ENCODE measurements at regions not wholly inside any gene's neighbourhood (a gene's known extent, or its start where the extent isn't known, plus 50 kb on each side); places are given as distances from the start of the nearest gene placed in this dataset.

DNA sequence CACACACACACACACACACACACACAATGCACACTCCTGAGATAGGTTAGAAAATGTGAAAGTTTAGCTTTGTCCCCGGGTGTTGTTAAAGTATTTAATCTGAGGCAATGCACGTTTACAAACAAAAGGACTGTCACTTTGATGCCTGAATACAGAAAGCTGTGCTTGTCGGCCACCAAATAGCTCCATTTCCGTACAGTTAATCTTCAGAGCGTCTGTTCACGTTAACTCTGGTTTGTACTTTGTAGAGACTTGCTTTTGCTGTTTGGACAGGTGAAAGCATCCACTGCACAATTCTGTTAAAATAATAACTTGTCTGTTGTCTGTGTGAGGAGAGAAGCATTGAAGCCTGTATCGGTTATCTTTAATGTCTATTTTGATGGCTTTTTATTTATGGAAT, 267.8 kb downstream of the FGF9 start:
- TF ChIP-seq TAF1 (IDR thresholded peaks at IDR 0.05; ENCODE audit: borderline replicate concordance, insufficient read depth, low read length) (no peak), POLR2AphosphoS5 (IDR thresholded peaks at IDR 0.05; ENCODE audit: low read depth, low read length) (no peak), SIN3A (IDR thresholded peaks at IDR 0.05; ENCODE audit: borderline replicate concordance, insufficient read depth, low read length) (no peak)
- TF ChIP-seq, protein P1, sequence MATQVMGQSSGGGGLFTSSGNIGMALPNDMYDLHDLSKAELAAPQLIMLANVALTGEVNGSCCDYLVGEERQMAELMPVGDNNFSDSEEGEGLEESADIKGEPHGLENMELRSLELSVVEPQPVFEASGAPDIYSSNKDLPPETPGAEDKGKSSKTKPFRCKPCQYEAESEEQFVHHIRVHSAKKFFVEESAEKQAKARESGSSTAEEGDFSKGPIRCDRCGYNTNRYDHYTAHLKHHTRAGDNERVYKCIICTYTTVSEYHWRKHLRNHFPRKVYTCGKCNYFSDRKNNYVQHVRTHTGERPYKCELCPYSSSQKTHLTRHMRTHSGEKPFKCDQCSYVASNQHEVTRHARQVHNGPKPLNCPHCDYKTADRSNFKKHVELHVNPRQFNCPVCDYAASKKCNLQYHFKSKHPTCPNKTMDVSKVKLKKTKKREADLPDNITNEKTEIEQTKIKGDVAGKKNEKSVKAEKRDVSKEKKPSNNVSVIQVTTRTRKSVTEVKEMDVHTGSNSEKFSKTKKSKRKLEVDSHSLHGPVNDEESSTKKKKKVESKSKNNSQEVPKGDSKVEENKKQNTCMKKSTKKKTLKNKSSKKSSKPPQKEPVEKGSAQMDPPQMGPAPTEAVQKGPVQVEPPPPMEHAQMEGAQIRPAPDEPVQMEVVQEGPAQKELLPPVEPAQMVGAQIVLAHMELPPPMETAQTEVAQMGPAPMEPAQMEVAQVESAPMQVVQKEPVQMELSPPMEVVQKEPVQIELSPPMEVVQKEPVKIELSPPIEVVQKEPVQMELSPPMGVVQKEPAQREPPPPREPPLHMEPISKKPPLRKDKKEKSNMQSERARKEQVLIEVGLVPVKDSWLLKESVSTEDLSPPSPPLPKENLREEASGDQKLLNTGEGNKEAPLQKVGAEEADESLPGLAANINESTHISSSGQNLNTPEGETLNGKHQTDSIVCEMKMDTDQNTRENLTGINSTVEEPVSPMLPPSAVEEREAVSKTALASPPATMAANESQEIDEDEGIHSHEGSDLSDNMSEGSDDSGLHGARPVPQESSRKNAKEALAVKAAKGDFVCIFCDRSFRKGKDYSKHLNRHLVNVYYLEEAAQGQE (IDR thresholded peaks at IDR 0.05; ENCODE audit: insufficient read depth in 1 of 2, low read depth in 2 of 2, low read length in 2 of 2), result no peak
